KMS-11 (cell line): ENCODE measurements at regions not wholly inside any gene's neighbourhood (a gene's known extent, or its start where the extent isn't known, plus 50 kb on each side); places are given as distances from the start of the nearest gene placed in this dataset.

Experiments used
- H2AFZ ChIP-seq: fragments of 200-600 bp; sonication (generic); 2 replicates; pipeline ENCODE4 v1.6.1; 2016; ENCODE audit warnings: antibody characterized with exemption, mixed run types, low read depth
- H3K27ac ChIP-seq: fragments of 200-600 bp; sonication (generic); 2 replicates; pipeline ENCODE4 v1.6.1; 2016; ENCODE audit warnings: mild to moderate bottlenecking, mixed run types
- H3K27me3 ChIP-seq: fragments of 200-600 bp; sonication (generic); 2 replicates; pipeline ENCODE4 v1.6.1; 2017; ENCODE audit warnings: mild to moderate bottlenecking, low read depth, mixed run types, moderate library complexity; ENCODE audit not compliant: insufficient read depth
- H3K36me3 ChIP-seq: fragments of 200-600 bp; sonication (generic); 2 replicates; pipeline ENCODE4 v1.6.1; 2017; ENCODE audit warnings: mild to moderate bottlenecking, mixed run types; ENCODE audit not compliant: insufficient read depth
- H3K4me1 ChIP-seq: fragments of 200-600 bp; sonication (generic); 2 replicates; pipeline ENCODE4 v1.6.1; 2016; ENCODE audit warnings: mild to moderate bottlenecking, low read depth, mixed run types; ENCODE audit not compliant: poor library complexity, severe bottlenecking
- H3K4me2 ChIP-seq: fragments of 200-600 bp; sonication (generic); 2 replicates; pipeline ENCODE4 v1.7.0; 2016; ENCODE audit warnings: mild to moderate bottlenecking, mixed run types
- H3K4me3 ChIP-seq: fragments of 200-600 bp; sonication (generic); IDR thresholded peaks from 2 replicates; pipeline ENCODE4 v1.6.1; 2017; ENCODE audit warnings: low read depth, low read length, mixed read lengths; ENCODE audit not compliant: insufficient read depth
- H3K79me2 ChIP-seq: fragments of 200-600 bp; sonication (generic); 2 replicates; pipeline ENCODE4 v1.6.1; 2016; ENCODE audit warnings: low read depth, mixed run types; ENCODE audit not compliant: insufficient read depth
- H3K9ac ChIP-seq: fragments of 200-600 bp; sonication (generic); 2 replicates; pipeline ENCODE4 v1.6.1; 2016; ENCODE audit warnings: mild to moderate bottlenecking, mixed run types
- H4K20me1 ChIP-seq: fragments of 200-600 bp; sonication (generic); 2 replicates; pipeline ENCODE4 v1.6.1; 2016; ENCODE audit warnings: mild to moderate bottlenecking, mixed run types; ENCODE audit not compliant: insufficient read depth
- CTCF ChIP-seq: fragments of 200-600 bp; sonication (generic); conservative IDR thresholded peaks from 2 replicates; pipeline ENCODE4 v1.6.1; 2017; ENCODE audit warnings: low read depth, mild to moderate bottlenecking, antibody characterized with exemption, low read length, moderate library complexity, mixed read lengths

GRCh38 chr6:84424956-84425355 lies 197.5 kb upstream of the CEP162 start:
- Histone ChIP-seq H3K4me2 (no peak overlapping the region), H3K27ac (no peak overlapping the region), H2AFZ (no peak overlapping the region), H3K4me3 (no peak overlapping the region), H3K27me3 (no peaks in the 10 kb centered on the region), H4K20me1 (no peaks in the 10 kb centered on the region), H3K79me2 (no peaks in the 10 kb centered on the region), H3K4me1 (no peaks in the 10 kb centered on the region), H3K36me3 (no peaks in the 10 kb centered on the region), H3K9ac (no peak overlapping the region)
- TF ChIP-seq CTCF = no peak

- H3K36me3 ChIP-seq = no peaks in the 10 kb centered on the region
- H3K4me3 ChIP-seq = no peak overlapping the region
- no peaks in the 10 kb centered on the region for H3K27me3 ChIP-seq
- H4K20me1 ChIP-seq = no peaks in the 10 kb centered on the region
- no peak overlapping the region for H3K4me2 ChIP-seq
- H3K27ac ChIP-seq = no peak overlapping the region
- H3K4me1 ChIP-seq = no peaks in the 10 kb centered on the region
- H2AFZ ChIP-seq = no peak overlapping the region
- H3K9ac ChIP-seq = no peak overlapping the region
- TF ChIP-seq CTCF = no peak
- no peaks in the 10 kb centered on the region for H3K79me2 ChIP-seq
Observed at GRCh38 chr6:84422380-84422968, 195.0 kb upstream of the CEP162 start.

- TF ChIP-seq CTCF = no peak
- H4K20me1 ChIP-seq = no peaks in the 10 kb centered on the region
Observed at GRCh38 chr6:84421031-84421430, 193.6 kb upstream of the CEP162 start.

GRCh38 chr6:84417260-84417659 lies 189.8 kb upstream of the CEP162 start:
- no peak overlapping the region for H3K27ac ChIP-seq
- no peaks in the 10 kb centered on the region for H4K20me1 ChIP-seq
- no peaks in the 10 kb centered on the region for H3K4me1 ChIP-seq
- H3K4me2 ChIP-seq = no peak overlapping the region
- no peak overlapping the region for H2AFZ ChIP-seq
- no peaks in the 10 kb centered on the region for H3K27me3 ChIP-seq
- H3K36me3 ChIP-seq = no peaks in the 10 kb centered on the region
- H3K9ac ChIP-seq = no peak overlapping the region
- H3K4me3 ChIP-seq = no peak overlapping the region
- H3K79me2 ChIP-seq = no peaks in the 10 kb centered on the region
- no peak for TF ChIP-seq CTCF

More at GRCh38 chr6:84421031-84421430, 193.6 kb upstream of the CEP162 start:
- H3K4me1 ChIP-seq = no peaks in the 10 kb centered on the region
- no peaks in the 10 kb centered on the region for H3K27me3 ChIP-seq
- no peak overlapping the region for H3K27ac ChIP-seq
- no peak overlapping the region for H2AFZ ChIP-seq
- no peak overlapping the region for H3K4me3 ChIP-seq
- H3K36me3 ChIP-seq = no peaks in the 10 kb centered on the region
- H3K9ac ChIP-seq = no peak overlapping the region
- H3K79me2 ChIP-seq = no peaks in the 10 kb centered on the region
- H3K4me2 ChIP-seq = no peak overlapping the region
